HEK293T (cell line): ENCODE measurements at regions not wholly inside any gene's neighbourhood (a gene's known extent, or its start where the extent isn't known, plus 50 kb on each side); places are given as distances from the start of the nearest gene placed in this dataset.

Experiments used
- ARNT ChIP-seq: fragments of 450-650 bp; IDR thresholded peaks from 2 replicates; pipeline ENCODE4 v1.6.1; 2017; ENCODE audit warnings: mild to moderate bottlenecking
- BHLHE40 ChIP-seq: fragments of 450-650 bp; IDR thresholded peaks from 2 replicates; pipeline ENCODE4 v1.6.1; 2016; ENCODE audit warnings: mild to moderate bottlenecking, moderate library complexity, borderline replicate concordance
- ELF4 ChIP-seq: fragments of 450-650 bp; IDR thresholded peaks from 2 replicates; pipeline ENCODE4 v1.6.1; 2017; ENCODE audit warnings: antibody characterized with exemption
- FOXA1 ChIP-seq: fragments of 450-650 bp; IDR thresholded peaks from 2 replicates; pipeline ENCODE4 v1.6.1; 2016; ENCODE audit warnings: mild to moderate bottlenecking
- FOXK2 ChIP-seq: fragments of 450-650 bp; IDR thresholded peaks from 2 replicates; pipeline ENCODE4 v1.6.1; 2016; ENCODE audit warnings: mild to moderate bottlenecking
- FOXM1 ChIP-seq: fragments of 450-650 bp; IDR thresholded peaks from 2 replicates; pipeline ENCODE4 v1.6.1; 2017; ENCODE audit warnings: mild to moderate bottlenecking, borderline replicate concordance
- HDGF ChIP-seq: fragments of 450-650 bp; IDR thresholded peaks from 2 replicates; pipeline ENCODE4 v1.6.1; 2017; ENCODE audit warnings: antibody characterized with exemption, borderline replicate concordance
- L3MBTL2 ChIP-seq: fragments of 450-650 bp; conservative IDR thresholded peaks from 2 replicates; pipeline ENCODE4 v1.6.1; 2016; ENCODE audit warnings: mild to moderate bottlenecking
- LEF1 ChIP-seq: fragments of 450-650 bp; IDR thresholded peaks from 2 replicates; pipeline ENCODE4 v1.6.1; 2017; ENCODE audit warnings: mild to moderate bottlenecking, borderline replicate concordance
- NFRKB ChIP-seq: fragments of 450-650 bp; IDR thresholded peaks from 2 replicates; pipeline ENCODE4 v1.6.1; 2016; ENCODE audit warnings: mild to moderate bottlenecking, moderate library complexity
- SP1 ChIP-seq: fragments of 450-650 bp; IDR thresholded peaks from 2 replicates; pipeline ENCODE4 v1.6.1; 2017
- SUZ12 ChIP-seq: fragments of 450-650 bp; IDR thresholded peaks from 2 replicates; pipeline ENCODE4 v1.6.1; 2016; ENCODE audit warnings: mild to moderate bottlenecking
- TARDBP ChIP-seq: fragments of 450-650 bp; IDR thresholded peaks from 2 replicates; pipeline ENCODE4 v1.6.1; 2016
- ZNF384 ChIP-seq: fragments of 450-650 bp; IDR thresholded peaks from 2 replicates; pipeline ENCODE4 v1.6.1; 2016

DNA sequence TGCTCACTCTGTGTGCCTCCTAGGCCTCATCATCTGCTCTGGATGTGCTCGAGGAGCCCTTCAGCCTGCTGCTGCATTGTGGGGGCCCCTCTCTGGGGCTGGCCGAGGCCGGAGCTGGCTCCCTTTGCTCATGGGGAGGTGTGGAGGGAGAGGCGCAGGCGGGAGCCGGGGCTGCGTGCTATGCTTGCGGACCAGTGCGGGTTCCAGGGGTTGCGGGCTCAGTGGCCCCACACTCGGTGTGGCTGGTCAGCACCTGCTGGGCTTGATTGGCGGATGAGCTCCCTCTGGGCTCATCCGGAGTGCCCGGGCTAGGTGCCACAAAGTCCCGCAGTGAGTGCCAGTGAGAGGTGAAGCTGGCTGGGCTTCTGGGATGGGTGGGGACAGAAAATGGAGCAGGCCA, 264.2 kb downstream of the SI start:
- TF ChIP-seq FOXK2 (no peak), FOXM1 (no peak), HDGF (no peak), L3MBTL2 (no peak), SP1 (no peak), ZNF384 (no peak), FOXA1 (no peak), ELF4 (no peak), LEF1 (no peak), NFRKB (no peak), SUZ12 (no peak), BHLHE40 (no peak), ARNT (no peak), TARDBP (no peak)
